ENCODE measurements at regions not wholly inside any gene's neighbourhood (a gene's known extent, or its start where the extent isn't known, plus 50 kb on each side); places are given as distances from the start of the nearest gene placed in this dataset.
A peak's percentile ranks its signal among the peaks of the same experiment; 100 is the strongest.

DNA sequence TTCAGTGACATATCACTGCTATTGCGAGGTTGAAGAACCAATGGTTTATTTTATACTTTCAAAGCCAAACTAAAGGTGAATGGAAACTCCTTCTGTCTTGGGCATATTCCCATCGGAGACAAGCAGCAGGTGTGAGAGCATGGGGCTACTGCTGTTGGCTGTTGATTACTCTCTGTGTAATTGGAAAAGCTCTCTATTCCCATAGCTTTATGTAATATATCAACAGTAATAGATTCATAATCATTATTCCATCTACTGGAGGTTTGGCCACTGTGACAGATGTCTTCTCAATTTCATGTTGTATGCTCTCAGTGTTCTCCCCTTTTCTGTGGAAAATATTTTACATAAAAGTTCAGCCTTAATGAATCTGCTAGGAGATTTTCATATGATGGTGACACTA is 352.0 kb downstream of the BTG1 start:
- DNase-seq = no peak

DNA sequence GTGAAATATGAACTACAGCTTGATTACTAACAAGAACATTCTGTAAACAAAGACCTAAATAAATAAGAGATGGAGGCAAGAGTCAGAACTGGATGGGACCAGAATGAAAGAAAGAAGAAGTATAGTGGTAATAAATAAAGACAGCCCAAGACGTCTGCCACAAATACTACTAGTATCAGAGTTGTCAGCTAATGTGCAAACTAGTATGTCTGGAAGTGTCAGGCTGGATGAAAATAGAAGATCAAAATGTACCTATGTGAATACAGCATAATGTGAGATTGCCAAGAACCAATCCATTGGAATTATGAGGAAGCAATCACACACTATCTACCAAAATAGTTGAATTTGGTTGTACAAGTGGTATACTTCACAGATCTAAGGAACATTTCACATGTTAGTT is 353.0 kb downstream of the BTG1 start:
- no peak for DNase-seq

DNA sequence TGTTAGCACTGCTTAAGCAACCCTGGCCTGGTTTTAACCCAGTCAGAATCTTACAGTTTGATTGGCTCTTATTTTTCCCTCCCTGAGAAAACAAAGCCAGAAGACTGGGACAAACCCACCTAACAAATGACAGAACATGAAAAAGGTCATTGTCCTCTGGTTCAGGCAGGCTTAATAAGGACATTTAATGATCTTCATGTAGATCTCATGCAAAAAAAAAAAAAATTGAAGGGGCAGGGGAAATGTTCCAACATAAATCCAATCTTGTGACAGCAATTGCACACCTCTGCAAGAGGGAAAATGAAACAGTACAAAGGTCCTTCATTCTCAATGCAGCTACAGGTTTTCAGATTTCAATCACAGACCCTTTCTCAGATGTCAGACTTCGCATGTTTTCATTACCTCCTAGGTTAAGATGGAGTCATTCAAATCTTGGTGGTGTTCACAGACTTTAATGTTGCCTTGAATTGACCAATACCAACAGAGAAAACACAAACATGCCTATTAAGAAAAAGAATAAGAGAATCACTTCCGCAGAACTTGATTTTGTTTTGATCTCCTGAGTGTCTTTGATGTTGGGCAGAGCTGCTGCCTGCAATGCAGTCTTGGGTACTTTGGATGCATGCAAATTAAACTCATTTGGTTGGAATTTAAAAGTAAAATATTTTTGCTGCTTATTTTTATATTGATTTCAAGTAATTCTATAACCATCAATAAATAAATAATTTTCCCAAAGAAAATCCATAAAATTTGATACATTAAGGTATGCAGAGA is 359.0 kb downstream of the BTG1 start:
- DNase-seq = no peak

DNA sequence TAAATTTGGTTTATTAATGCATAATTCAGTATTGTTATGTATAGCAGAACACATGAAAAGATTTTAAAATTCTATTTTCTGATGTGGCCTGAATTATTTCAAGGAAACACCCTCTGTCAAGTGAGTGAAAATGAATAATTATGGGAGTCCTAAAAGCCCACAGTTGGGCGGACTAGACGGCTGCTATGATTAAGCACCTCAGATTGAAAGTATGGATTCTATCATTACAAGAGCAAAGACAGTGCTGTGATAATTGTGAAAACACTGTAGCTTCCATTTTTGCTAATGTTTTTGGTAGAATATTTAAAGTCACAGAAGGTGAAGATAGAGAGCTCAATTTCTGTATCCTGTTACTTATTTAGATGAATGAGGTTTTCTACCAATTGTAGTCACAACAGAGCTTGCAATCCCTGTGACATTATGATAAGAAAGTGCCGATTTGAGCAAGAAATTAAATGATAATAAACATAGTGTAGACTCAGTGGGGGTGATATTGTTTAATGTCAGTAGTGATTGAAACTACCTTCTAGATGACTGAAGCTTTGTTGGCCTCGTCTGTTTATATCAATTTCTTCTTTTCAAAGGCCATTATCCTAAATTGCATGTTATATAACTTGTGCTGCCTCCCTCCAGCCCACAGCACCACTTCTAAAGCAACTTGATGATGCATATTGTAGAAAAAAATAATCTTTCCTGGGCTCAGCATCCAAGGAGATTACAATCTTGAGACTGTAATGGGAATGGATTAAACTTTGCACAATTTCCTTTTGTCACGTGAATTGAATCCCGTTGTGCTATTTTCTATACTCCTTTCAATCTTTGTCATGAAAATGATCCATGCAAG is 359.8 kb downstream of the BTG1 start:
- DNase-seq = no peak

DNA sequence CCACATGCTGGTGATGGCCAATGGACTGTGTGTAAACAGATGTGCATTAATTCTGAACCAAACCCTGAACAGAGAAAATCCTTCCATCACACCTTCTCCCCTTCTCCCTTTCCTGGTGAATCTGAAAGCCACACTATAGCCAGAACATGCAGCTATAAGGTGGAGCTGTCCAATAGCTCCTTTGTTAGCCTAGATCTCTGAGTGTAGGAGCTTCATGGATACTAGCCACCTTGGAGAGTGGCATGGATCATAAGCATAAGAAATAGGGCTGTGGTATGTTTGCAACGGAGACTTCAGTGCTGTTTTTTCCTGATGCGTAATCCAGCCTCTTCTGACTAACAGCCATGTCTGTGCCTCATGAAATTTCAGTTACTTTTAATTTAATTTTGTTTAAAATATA is 364.5 kb downstream of the BTG1 start:
- no peak for DNase-seq

DNA sequence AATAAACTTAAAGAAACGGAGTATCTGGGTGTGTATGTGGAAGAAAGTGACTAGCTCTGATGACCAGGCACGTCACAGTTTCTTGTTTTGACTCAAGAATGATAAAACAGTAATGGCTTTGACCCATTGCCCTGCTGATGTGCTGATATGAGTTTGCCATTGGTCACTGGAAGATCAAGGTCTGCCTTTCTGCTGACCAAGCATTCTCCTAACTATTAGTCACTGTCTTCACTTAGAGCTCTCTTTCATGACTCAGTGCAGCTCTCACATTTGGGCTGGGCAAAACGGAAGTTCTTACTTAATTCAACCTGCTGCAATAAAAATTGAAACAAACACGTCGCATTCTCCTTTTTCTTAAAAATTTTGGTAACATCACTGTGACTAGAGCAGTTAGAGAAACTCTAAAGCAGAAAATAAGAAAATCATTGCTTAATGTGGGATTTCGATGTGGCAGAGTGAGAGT is 366.7 kb downstream of the BTG1 start:
- peak; percentile 15 for DNase-seq

DNA sequence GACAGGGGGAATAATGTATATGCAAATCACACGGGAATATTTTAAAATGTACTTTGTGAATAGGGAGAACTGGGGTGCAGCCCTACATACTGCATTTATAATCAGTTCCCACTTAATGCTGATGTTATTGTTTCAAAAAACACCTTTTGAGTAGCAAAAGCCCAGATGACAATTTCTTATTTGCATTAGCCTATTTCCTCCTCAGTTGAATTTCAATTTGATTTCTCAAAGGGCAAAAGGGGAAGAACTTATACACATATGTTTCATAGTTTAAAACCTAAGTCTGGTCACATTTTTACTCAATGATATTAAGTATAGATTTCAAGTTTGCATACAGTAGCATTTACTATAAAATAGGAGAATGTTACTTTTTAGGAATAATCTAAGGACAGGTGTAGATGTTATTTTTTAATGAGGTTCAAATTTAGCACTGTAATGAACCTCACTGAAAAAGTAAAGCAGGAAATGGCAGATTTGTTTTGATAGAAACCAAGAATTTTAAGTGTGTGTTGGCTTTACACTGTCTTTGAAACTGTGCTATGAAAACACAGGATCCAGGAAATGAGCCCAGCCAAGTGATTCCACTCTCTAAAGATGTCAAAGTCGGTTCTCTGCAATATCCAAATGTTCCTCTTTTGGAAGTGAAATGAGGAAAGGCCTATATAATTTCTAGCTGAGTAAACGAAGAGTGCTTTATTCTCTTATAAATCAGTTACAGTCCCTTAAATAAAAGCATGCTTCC is 367.4 kb downstream of the BTG1 start:
- DNase-seq = peak; percentile 52

DNA sequence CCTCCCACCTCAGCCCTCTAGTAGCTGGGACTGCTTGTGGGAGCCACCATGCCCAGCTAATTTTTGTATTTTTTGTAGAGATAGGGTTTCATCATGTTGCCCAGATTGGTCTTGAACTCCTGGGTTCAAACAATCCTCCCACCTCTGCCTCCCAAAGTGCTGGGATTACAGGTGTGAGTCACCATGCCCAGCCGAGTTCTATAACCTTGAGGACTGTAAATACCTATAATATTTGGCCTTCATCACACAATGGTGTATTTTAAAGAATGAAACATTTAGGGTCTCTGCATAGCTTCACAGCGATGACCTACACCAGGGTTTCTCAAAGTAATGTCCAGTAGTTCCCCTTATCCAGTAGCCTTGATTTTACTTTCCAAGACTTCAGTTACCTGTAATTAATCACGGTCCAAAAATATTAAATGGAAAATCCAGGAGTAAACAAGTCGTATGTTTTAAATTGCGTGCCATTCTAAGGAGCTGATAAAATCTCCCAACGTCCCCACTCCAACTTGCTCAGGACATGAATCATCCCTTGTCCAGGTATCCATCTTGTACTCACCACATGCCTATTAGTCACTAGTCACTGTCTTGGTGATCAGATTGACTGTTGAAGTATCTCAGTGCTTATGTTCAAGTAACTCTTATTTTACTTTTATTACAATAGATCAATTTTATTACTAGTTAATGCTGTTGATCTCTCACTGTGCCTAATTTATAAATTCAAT is 368.2 kb downstream of the BTG1 start:
- no peak for DNase-seq

DNA sequence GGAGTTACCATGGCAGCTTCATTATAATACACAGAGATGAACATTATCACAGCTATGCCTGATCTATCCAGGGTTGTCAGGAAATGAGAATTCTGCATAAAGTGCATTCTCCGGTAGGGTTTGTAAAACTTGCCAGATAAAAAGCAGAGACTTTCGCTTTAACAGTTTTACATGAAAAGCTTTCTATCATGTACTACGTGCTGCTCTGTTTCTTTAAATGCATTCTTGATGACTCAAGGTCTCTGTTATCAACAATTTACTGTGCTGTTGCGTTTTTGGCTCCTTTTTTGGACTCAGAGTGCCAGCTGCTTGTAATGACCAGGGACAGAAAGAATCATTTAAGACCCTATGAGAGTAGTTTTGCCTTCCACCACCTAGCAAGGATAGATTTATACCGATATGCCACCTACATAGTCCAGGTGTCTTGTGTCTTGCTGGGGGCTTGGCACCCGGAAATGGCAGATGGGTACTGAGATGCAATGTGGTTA is 371.2 kb downstream of the BTG1 start:
- peak; percentile 31 for DNase-seq

DNA sequence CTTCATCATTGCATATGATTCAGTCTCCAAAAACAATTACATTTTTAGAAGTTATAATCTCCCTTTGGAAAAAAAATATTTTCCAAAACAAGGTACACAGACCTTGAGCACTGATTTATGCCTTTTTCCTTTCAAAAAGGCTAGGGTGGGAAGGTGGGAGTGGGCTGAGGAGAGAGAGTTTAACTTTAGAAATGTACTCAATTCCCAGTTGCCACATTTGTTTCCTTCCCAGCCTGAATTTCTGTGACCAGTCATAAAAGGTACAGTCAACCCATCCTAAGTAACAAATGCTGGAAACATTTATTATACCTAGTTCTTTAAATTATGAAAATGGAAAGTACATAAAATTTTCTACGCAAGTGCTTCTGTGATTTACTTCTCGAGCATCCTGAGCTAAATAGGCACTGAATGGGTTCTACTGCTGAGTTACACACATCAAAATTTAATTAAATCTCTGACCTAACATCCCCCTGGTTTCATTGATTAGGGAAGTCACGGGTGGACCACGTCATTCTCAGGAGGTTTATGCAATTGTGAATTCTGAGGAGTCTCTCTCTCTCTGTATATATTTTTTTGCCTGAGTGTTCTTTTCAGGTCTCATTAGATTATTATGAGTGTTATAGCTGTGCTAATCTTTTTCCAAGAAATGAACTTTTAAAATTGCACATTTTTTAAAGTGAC is 371.8 kb downstream of the BTG1 start:
- no peak for DNase-seq

DNA sequence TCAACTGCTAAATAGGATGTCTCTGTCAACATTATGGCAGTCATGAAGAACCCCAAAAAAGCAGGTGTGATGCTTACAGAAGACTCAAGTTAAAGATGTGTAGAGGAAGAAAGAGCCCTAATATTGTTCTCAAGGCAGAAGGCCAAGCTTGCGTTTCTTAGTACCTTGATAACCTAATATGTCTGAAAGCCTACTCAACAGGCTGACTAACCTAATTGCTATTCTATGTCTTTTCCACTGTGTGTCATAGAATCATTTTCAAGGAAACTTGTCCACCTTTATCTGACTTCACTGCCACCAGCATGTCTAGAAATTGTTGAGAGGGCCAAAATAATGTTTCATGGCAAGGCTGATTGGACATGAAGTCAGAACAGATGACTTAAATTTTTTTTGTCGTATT is 373.2 kb downstream of the BTG1 start:
- DNase-seq = no peak

DNA sequence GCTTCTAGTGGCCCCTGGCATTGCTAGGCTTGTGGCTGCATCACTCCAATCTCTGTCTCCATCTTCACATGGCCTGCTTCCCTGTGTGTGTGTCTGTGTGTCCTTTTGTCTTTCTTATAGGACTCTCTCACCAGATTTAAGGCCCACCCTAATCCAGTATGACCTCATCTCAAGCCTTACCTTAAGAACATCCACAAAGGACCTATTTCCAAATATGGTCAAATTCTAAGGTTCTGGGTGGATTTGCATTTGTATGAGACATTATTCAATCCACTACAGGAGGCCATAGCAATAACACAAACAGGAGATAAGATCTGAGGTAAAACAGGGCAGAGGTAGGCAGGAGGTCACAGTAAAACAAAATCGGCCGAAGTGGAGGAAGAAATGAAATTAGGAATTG is 375.9 kb downstream of the BTG1 start:
- no peak for DNase-seq

DNA sequence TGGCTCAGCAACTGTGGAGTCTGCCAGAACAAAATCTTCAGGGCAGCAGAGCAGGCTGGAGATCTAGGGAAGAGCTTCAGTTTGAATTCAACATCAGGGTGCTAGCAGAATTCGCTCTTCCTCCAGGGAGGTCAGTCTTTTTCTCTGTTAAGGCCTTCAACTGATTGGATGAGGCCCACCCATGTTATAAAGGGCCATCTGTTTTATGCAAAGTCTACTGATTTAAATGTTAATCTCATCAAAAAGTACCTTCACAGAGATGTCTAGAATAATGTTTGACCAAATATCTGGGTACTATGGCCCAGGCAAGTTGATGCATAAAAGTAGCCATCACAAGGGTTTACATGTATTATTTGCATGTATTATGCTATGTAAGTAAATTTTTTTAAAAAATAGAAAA is 378.4 kb downstream of the BTG1 start:
- DNase-seq = no peak

DNA sequence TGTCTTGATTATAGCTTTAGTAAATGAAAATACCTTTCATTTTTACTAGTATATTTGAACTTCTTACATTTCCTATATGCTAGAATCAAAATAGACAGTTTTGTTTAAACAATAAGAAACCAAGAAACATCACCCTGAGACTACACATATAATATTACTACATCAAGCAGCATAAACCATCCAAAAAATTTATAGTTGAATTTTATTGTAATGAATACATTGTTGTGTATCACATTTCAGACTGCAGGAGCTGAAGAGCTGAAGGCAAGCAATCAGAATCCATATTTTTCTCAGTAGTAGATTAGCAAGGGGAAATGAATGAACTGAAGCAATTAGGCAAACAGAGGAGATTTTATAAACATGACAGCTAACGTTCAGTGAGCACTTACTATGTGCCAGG is 379.2 kb downstream of the BTG1 start:
- no peak for DNase-seq

DNA sequence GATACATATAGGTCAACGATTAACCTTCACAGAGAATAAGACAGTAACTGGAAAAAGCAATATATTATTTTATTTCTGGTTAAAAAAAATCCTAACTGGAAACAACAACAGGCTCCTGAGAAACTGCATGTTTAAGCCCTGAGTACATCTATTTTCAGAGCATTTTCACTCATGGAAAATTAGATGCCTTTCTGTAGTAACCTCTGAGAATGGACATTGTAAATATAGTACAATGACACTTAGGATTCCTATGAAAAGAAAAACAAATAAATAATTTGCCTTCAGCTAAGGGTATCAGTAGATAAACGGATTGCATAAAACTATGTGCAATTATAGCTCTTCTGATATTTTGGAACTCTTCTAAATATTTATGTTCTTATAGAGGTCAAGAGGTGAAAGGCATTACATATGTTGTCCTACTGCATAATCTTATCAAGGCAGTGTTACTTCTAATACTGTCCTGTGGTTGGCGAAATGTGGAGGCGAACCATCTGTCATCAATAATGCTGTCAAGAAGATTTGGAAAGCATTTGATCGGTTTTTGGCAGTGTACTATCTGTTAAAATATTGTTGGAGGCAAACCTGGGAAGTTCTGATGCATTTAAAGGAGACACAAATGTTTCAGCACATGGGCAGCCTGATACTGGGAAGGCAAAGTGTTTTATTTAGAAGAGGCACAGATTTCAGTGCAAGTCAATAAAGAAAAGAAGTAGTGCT is 381.8 kb downstream of the BTG1 start:
- DNase-seq = no peak

DNA sequence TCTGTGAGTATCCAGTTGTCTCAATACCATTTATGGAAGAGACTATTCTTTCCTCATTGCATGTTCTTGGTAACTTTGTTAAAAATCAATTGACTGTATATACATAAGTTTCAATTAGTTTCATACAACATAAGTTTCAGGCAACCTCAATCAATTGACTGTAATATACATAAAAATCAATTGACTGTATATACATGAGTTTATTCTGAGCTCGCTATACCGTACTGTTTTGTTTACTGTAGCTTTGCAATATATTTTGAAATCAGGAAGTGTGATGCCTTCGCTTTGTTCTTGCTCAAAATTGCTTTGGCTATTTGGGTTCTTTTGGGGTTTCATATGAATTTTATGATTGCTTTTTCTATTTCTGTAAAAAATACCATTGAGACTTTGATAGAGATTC is 392.0 kb downstream of the BTG1 start:
- DNase-seq = no peak

DNA sequence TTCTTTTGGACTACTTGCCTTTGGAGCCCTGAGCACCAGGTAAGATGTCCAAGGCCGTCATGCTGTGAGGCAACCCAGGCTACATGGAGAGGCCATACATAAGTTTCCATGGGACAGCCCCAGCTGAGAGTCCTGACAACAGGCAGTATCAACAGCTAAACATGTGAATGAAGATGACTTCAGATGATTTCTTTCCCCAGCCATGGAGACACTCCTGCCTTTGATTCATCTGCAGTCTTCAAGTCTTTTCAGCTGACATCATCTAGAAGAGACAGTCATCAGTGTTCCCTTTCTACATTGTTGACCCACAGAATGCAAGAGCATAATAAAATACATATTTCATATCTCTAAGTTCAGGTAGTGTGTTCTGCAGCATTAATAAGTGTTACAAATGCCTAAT is 398.7 kb downstream of the BTG1 start:
- DNase-seq = no peak

DNA sequence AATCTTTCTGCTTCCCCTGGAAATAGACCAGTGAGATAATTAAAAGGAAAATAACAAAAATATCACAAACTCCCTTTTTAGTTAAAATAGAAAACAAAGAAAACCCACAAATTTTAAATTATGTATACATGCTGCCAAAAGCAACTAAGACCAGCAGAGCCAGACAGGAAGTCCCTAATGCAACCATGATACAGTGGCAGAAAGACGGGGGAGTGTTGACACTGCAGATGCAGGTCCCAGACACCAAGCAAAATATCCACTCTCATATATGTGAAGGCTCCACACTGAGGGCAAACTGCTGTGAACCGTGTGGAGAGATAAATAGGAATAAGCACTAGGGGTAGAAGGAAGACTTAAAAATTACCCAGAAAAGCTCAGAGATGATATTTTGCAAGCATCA is 401.0 kb downstream of the BTG1 start:
- DNase-seq = no peak

DNA sequence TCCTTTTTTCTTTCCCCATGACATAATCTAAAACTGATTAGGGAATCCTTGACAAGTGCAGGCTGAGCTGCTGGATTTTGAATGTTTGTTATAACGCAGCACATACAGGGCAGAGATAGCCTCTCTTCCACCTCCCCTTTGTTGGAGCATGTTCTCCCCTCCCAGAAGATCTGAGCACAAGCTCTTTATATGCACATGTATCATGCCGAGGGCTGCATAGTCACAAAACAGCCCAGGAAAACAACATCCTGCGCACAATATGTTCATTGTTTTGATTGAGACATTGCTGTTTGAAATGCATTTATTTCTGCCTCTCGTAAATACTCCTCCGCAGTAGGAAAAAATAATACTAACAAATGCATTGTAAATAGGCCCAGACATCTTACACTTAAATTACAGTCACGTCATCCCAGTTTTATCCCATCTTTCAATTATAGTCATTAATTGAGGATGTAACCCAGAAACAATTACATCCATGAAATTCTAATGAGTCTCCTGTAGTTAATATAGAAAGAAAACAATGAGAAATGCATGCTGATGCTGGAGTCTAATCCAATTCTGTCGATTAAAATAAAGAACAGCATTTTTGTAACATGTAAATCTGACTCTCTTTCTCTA is 401.8 kb downstream of the BTG1 start:
- DNase-seq = no peak

DNA sequence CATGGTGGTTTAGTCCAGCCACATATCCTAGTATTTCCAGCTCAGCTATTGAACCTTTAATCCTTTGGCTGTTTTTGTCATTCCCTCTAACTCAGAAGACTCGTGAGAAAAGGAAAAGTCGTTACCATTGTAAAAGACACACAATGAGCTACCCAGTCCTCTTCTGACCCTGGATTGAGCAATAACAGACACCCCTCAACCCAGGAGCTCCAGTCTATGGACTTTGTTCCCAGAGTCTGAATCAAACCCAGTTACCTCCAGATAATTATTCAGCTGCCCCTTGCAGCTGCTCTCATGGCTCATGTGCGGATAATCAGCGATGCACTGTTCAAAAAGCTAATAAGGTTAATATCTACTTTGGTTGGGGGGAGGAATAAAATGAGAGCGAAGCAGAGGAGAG is 402.4 kb downstream of the BTG1 start:
- DNase-seq = no peak
